Tibial nerve (tissue), 4 donors: ENCODE measurements at regions not wholly inside any gene's neighbourhood (a gene's known extent, or its start where the extent isn't known, plus 50 kb on each side); places are given as distances from the start of the nearest gene placed in this dataset.

ENCODE experiments used
- DNase-seq, 2 donors: peaks; one replicate each; pipeline ENCODE4 v3.0.0-alpha.2; 2019; ENCODE audit warnings: low spot score in 2 of 2
- H3K27ac ChIP-seq, 4 donors: fragments of 200-600 bp; sonication (generic) in 3 of 4; one replicate each; pipeline ENCODE4 v1.5.1; 2017 to 2019; ENCODE audit warnings: mild to moderate bottlenecking in 1 of 4
- H3K27me3 ChIP-seq, 2 donors: fragments of 200-600 bp; sonication (generic) in 1 of 2; one replicate each; pipeline versions ENCODE4 v1.5.1 to v1.6.0; 2017 to 2019
- H3K36me3 ChIP-seq, 3 donors: fragments of 200-600 bp; sonication (generic); one replicate each; pipeline ENCODE4 v1.5.1; 2018 to 2019
- H3K4me1 ChIP-seq, 4 donors: fragments of 200-600 bp; sonication (generic) in 3 of 4; one replicate each; pipeline ENCODE4 v1.5.1; 2017 to 2019
- H3K4me3 ChIP-seq, 4 donors: fragments of 200-600 bp; sonication (generic) in 3 of 4; one replicate each; pipeline ENCODE4 v1.5.1; 2017 to 2019; ENCODE audit warnings: mild to moderate bottlenecking in 1 of 4, moderate library complexity in 1 of 4
- H3K9me3 ChIP-seq, 4 donors: fragments of 200-600 bp; sonication (generic) in 3 of 4; one replicate each; pipeline ENCODE4 v1.5.1; 2017 to 2019
- EP300 ChIP-seq, 2 donors: sonication (generic); formaldehyde crosslinking; IDR thresholded peaks; one replicate each; pipeline ENCODE4 v1.6.1; 2017; ENCODE audit warnings: antibody characterized with exemption in 2 of 2, mild to moderate bottlenecking in 1 of 2
- POLR2A ChIP-seq, 2 donors: fragments of 450-650 bp; IDR thresholded peaks; one replicate each; pipeline ENCODE4 v1.6.1; 2017; ENCODE audit warnings: antibody characterized with exemption in 2 of 2, mild to moderate bottlenecking in 2 of 2, moderate library complexity in 2 of 2
- WGBS, 2 donors: methylation state at CpG; one replicate each; pipeline ENCODE4 v1.1.5; 2018; 5-methylcytosine and 5-hydroxymethylcytosine counted together
- TF ChIP-seq, protein P1 (sequence below), 5 experiments: fragments of 200-600 bp in 3 of 5; fragments of 450-650 bp in 2 of 5; sonication (generic) in 3 of 5; IDR thresholded peaks; one replicate each; pipeline ENCODE4 v1.5.1; 2016 to 2019; ENCODE audit warnings: antibody characterized with exemption in 5 of 5, mild to moderate bottlenecking in 3 of 5, moderate library complexity in 2 of 5

DNA sequence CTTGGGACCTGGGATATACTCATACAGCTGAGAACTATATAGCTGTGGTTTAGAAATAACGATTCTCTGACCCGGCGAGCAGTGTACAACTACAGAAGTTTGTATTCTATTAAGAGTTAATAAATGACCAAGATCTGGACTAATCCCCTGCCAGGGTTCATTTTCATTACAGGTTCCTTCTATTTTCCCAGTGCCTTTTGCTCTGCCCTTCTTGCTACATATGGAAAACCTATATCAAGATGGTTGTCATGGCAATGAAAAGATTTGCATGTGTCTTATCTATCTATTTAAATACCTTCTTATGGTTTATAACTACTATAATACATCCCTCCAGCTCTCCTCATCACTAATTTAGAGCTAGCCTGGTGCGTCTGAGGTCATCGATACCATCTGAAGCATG is 965.2 kb downstream of the BCL11A start:
- WGBS, 2 donors: 86 to 93% methylated on average over 5 of the region's 5 CpGs
- no peak for DNase-seq
- no peaks in the 10 kb centered on the region for H3K36me3 ChIP-seq
- peaks cover 0 to 3% (median 0%) of the 10 kb centered on the region in 4 donors for H3K4me1 ChIP-seq
- no peak overlapping the region for H3K27ac ChIP-seq
- H3K4me3 ChIP-seq: no peak overlapping the region
- H3K27me3 ChIP-seq: no peaks in the 10 kb centered on the region
- TF ChIP-seq EP300 (IDR thresholded peaks at IDR 0.05) (no peak), POLR2A (IDR thresholded peaks at IDR 0.05) (no peak)
- TF ChIP-seq, protein P1, sequence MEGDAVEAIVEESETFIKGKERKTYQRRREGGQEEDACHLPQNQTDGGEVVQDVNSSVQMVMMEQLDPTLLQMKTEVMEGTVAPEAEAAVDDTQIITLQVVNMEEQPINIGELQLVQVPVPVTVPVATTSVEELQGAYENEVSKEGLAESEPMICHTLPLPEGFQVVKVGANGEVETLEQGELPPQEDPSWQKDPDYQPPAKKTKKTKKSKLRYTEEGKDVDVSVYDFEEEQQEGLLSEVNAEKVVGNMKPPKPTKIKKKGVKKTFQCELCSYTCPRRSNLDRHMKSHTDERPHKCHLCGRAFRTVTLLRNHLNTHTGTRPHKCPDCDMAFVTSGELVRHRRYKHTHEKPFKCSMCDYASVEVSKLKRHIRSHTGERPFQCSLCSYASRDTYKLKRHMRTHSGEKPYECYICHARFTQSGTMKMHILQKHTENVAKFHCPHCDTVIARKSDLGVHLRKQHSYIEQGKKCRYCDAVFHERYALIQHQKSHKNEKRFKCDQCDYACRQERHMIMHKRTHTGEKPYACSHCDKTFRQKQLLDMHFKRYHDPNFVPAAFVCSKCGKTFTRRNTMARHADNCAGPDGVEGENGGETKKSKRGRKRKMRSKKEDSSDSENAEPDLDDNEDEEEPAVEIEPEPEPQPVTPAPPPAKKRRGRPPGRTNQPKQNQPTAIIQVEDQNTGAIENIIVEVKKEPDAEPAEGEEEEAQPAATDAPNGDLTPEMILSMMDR (IDR thresholded peaks at IDR 0.05): no peak
- H3K9me3 ChIP-seq: no peaks in the 10 kb centered on the region

DNA sequence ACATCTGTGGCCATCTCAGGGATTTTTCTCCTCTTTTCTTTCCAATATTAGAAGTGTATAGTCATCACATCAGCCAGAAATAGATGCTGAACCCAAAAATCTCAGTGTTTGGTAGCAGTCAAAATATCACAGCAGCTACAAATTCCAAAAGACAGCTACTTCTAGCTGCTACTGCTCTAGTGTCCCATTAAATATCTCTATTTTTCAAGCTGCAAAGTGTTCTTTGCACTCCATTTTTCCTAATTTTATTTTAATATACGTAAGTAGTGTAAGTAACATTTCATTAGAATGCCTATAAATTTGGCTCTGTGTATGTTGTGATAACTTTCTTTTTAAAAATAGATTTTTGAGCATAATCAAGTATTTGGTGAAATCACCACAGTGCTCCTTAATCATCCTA is 967.3 kb downstream of the BCL11A start:
- TF ChIP-seq POLR2A (IDR thresholded peaks at IDR 0.05): no peak
- TF ChIP-seq EP300 (IDR thresholded peaks at IDR 0.05): no peak
- TF ChIP-seq, protein P1 (IDR thresholded peaks at IDR 0.05): no peak
- WGBS, 2 donors: 79 to 88% methylated on average over 1 of the region's 1 CpG
- H3K9me3 ChIP-seq: no peaks in the 10 kb centered on the region

DNA sequence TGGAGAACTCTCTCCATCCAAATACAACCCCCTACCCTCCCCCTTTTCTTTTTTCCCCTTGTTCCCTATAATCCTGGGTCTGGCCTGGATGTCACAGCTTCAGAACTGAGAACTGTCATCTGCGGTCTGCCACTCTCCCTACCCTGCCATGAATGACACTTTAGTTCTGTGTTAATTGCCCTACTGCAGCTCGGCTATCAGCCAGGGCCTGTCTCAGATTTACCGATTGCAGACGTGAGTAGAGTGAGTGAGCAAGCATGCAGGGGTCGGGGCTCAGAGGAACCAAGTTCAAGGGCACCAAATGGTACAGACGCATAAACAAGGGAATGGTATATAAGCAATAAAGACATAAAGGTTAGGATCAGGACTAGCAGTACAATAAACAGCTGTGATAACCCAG is 967.8 kb downstream of the BCL11A start:
- TF ChIP-seq, protein P1 (IDR thresholded peaks at IDR 0.05): no peak
- TF ChIP-seq POLR2A (IDR thresholded peaks at IDR 0.05) (no peak), EP300 (IDR thresholded peaks at IDR 0.05) (no peak)
- no peaks in the 10 kb centered on the region for H3K36me3 ChIP-seq

More for the DNA sequence above, 967.3 kb downstream of the BCL11A start:
- Histone ChIP-seq H3K36me3 (no peaks in the 10 kb centered on the region), H3K27me3 (no peaks in the 10 kb centered on the region), H3K4me1 (peaks cover 0 to 3% (median 0%) of the 10 kb centered on the region in 4 donors), H3K27ac (no peak overlapping the region), H3K4me3 (no peak overlapping the region)
- no peak for DNase-seq

DNA sequence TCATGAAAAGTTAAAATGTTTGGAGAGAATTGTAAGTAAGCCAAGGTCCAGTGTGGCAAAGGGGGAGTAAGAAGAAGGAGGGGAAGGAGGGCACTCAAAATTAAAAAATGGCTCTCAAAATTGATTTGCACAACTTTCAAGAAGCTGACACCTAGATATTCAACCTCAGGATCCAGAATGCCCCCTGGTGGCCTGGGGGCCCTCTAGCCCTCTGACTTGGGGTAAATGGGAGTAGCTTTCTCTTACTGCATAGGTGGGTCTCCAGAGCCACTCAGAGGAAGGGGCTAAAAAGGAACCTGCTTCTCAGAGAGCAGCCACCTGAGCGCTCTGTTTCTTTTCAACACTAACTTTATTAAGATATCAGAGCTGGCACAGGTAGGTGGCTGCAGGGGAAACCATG is 968.5 kb downstream of the BCL11A start:
- WGBS, 2 donors: 90 to 92% methylated on average over 1 of the region's 1 CpG

More for the DNA sequence above, 967.8 kb downstream of the BCL11A start:
- Histone ChIP-seq H3K27ac (no peak overlapping the region), H3K4me1 (peaks cover 0 to 3% (median 0%) of the 10 kb centered on the region in 4 donors), H3K4me3 (no peak overlapping the region), H3K9me3 (no peaks in the 10 kb centered on the region), H3K27me3 (no peaks in the 10 kb centered on the region)
- DNase-seq: no peak
- WGBS, 2 donors: 25 to 32% methylated on average over 6 of the region's 6 CpGs

DNA sequence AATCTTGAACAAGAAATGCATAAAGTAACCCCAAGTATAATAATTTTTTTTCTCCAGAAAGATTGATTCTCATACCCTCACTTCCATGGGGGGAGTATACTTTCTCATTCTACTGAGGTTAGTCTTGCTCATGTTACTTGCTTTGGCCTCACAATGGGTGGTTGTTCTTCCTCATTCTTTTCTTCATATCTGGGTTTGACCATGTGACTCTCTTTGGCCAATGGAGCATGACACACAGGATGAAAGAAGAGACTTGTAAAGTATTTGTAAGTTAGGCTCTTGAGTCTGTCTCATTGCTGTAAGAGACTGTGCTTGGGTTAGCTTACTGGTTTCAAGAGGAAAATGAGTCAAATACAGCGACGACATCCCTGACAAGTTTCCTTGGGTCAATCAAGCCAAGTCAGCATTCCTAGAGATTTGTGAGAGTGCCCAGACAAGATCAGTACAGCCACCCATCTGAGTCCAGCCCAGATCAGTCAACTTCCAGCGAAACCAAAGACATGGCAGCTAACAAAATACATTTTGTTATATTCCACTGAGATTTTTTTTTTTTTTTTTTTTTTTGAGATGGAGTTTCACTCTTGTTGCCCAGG is 970.2 kb downstream of the BCL11A start:
- DNase-seq: no peak
- no peaks in the 10 kb centered on the region for H3K36me3 ChIP-seq
- H3K27me3 ChIP-seq: no peaks in the 10 kb centered on the region
- peaks cover 0 to 3% (median 0%) of the 10 kb centered on the region in 4 donors for H3K4me1 ChIP-seq
- H3K27ac ChIP-seq: no peak overlapping the region
- 90 to 95% methylated on average over 3 of the region's 3 CpGs for WGBS, 2 donors
- TF ChIP-seq EP300 (IDR thresholded peaks at IDR 0.05) (no peak), POLR2A (IDR thresholded peaks at IDR 0.05) (no peak)
- TF ChIP-seq, protein P1 (IDR thresholded peaks at IDR 0.05): no peak
- H3K9me3 ChIP-seq: no peaks in the 10 kb centered on the region
- no peak overlapping the region for H3K4me3 ChIP-seq

More for the DNA sequence above, 968.5 kb downstream of the BCL11A start:
- no peak overlapping the region for H3K27ac ChIP-seq
- no peaks in the 10 kb centered on the region for H3K36me3 ChIP-seq
- no peaks in the 10 kb centered on the region for H3K9me3 ChIP-seq
- no peak for DNase-seq
- H3K4me1 ChIP-seq: peaks cover 0 to 3% (median 0%) of the 10 kb centered on the region in 4 donors
- H3K4me3 ChIP-seq: no peak overlapping the region
- TF ChIP-seq EP300 (IDR thresholded peaks at IDR 0.05) (no peak), POLR2A (IDR thresholded peaks at IDR 0.05) (no peak)
- TF ChIP-seq, protein P1 (IDR thresholded peaks at IDR 0.05): no peak
- no peaks in the 10 kb centered on the region for H3K27me3 ChIP-seq
